Ammon's horn (tissue), 1 donor: ENCODE measurements at regions not wholly inside any gene's neighbourhood (a gene's known extent, or its start where the extent isn't known, plus 50 kb on each side); places are given as distances from the start of the nearest gene placed in this dataset.

Experiments used
- DNase-seq: peaks from one replicate; pipeline ENCODE4 v3.0.0-alpha.2; 2016; ENCODE audit warnings: low spot score

GRCh38 chr11:91860661-91861060 is 364.0 kb upstream of the FAT3 start:
- no peak for DNase-seq

GRCh38 chr11:91859666-91860065 is 365.0 kb upstream of the FAT3 start:
- no peak for DNase-seq

- DNase-seq = no peak
These were observed 367.4 kb upstream of the FAT3 start for GRCh38 chr11:91857179-91857578.

GRCh38 chr11:91854780-91855179 is 369.8 kb upstream of the FAT3 start:
- no peak for DNase-seq

- no peak for DNase-seq
These were observed 370.4 kb upstream of the FAT3 start for GRCh38 chr11:91854171-91854570.

GRCh38 chr11:91851908-91852307 is 372.7 kb upstream of the FAT3 start:
- no peak for DNase-seq

GRCh38 chr11:91850533-91851275 is 373.9 kb upstream of the FAT3 start:
- peak; percentile 9 for DNase-seq

- peak; percentile 46 for DNase-seq
These were observed 374.6 kb upstream of the FAT3 start for GRCh38 chr11:91850021-91850420.

- no peak for DNase-seq
These were observed 378.0 kb upstream of the FAT3 start for GRCh38 chr11:91846649-91847048.

GRCh38 chr11:91846002-91846401 is 378.6 kb upstream of the FAT3 start:
- DNase-seq = no peak

- no peak for DNase-seq
These were observed 383.9 kb upstream of the FAT3 start for GRCh38 chr11:91840640-91841240.

GRCh38 chr11:91837411-91838330 is 386.9 kb upstream of the FAT3 start:
- no peak for DNase-seq

- DNase-seq = no peak
These were observed 389.5 kb upstream of the FAT3 start for GRCh38 chr11:91835051-91835560.

- no peak for DNase-seq
These were observed 395.7 kb upstream of the FAT3 start for GRCh38 chr11:91828901-91829300.

GRCh38 chr11:91825777-91826176 is 398.8 kb upstream of the FAT3 start:
- DNase-seq = no peak

GRCh38 chr11:91823252-91823830 is 401.3 kb upstream of the FAT3 start:
- DNase-seq = no peak

GRCh38 chr11:91822805-91823204 is 401.8 kb upstream of the FAT3 start:
- no peak for DNase-seq

GRCh38 chr11:91820709-91821108 is 403.9 kb upstream of the FAT3 start:
- no peak for DNase-seq

- no peak for DNase-seq
These were observed 404.8 kb upstream of the FAT3 start for GRCh38 chr11:91819777-91820176.

GRCh38 chr11:91819195-91819594 is 405.4 kb upstream of the FAT3 start:
- DNase-seq = no peak

- DNase-seq = no peak
These were observed 406.6 kb upstream of the FAT3 start for GRCh38 chr11:91817996-91818395.

- DNase-seq = no peak
These were observed 411.4 kb upstream of the FAT3 start for GRCh38 chr11:91813263-91813662.
